ENCODE measurements at regions not wholly inside any gene's neighbourhood (a gene's known extent, or its start where the extent isn't known, plus 50 kb on each side); places are given as distances from the start of the nearest gene placed in this dataset.
A peak's percentile ranks its signal among the peaks of the same experiment; 100 is the strongest.
"Not testable (repeated sequence)": the region's sequence is repeated elsewhere in the genome, so short reads cannot be mapped to it uniquely, and the experiment has no call there.

DNA sequence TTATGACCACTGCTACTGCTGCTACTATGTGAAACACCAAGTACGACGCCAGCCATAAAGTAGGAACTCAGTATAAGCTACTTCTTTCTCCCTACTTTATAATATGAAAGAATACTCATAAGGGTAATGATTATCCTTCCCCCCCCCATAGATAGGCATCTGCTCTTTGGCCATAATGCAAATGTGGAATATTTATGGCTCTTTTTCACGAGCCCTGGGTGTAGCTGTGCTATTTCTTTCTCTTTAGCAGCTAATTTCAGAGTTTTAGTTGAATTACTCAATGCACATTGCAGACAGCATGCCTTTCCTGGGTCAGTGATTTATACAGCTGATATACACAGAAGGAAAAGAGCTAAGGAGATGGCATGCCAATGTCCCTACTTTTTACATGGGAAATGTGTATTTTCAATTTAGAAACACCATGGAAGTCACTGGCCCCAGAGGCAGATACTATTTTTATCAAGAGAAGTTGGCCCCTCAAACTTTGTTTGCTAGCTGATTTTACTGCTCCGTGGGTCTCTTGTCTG, 234.1 kb upstream of the KIAA1217 start:
- DNase-seq, result no peak

DNA sequence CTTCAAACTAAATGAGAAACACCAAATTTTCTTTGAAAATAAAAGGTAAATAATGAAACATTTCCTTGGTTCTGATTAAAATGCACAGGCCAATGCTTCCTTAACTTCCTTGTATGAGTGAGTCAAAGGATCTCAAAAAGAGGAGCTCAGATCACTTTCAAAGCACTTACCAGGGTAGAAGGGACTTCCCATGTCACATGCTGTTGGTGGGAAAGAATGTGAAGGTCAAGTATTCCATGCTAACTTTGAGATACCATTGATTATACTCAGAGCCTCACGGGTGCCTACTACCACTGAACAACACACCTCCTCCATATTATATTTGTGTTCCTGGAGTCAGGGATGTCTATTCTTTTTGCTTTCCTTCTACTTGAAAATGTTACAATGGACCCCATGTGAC, 233.5 kb upstream of the KIAA1217 start:
- DNase-seq, result no peak

DNA sequence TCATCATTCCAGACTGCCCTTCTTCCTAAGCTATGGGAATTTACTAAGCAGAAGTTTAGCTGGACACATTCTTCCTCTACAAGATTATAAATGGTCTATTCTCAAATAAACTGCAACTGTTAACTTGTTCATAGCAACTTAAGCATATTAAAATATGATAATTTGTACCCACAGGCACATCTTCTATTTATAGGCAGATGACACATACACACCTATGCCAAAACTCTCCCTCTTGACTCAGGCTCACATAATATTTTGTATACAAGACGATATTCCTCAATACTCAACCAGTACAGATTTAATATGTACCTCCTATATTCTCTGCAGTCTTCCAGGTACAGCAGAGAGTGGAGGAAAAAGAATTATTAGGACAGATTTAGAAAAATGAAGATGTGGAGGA, 232.7 kb upstream of the KIAA1217 start:
- DNase-seq, result no peak

DNA sequence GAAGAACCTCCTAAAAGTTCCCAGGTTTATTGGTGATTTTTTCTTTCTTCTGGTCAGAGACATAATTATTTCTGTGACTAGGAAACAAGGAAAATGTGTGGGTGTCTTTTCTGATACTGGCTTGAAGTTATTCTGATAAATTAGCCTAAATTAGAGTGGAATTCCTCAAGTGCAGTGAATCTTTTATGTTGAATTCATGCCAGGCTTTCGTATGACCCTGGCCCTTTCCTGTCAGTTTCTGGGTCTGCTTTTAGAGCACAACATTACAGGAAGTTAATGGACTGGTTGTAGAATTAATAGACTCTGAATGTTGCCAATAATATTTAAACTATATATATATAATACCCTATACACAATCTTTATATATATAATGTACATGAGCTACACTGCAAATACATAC, 230.6 kb upstream of the KIAA1217 start:
- DNase-seq, result no peak

DNA sequence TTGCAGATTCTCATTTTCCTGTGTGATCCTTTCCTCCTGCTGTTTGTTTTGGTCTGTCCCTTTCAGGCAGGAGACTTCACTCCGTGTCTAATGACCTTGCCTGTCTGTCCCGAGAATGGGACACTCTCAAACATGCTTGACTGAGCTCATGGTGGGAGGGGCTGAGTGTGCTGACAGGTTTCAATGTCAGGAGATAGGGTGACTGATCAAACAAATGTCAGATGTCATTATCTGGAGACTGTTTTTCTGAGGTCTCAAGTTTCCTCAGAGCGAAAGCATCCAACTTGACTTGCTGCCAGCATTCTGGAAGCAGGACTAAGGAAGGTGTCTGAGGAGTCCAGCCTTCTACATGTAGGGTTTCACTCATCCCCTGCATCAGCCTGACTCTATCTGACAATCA, 228.8 kb upstream of the KIAA1217 start:
- DNase-seq, result no peak

DNA sequence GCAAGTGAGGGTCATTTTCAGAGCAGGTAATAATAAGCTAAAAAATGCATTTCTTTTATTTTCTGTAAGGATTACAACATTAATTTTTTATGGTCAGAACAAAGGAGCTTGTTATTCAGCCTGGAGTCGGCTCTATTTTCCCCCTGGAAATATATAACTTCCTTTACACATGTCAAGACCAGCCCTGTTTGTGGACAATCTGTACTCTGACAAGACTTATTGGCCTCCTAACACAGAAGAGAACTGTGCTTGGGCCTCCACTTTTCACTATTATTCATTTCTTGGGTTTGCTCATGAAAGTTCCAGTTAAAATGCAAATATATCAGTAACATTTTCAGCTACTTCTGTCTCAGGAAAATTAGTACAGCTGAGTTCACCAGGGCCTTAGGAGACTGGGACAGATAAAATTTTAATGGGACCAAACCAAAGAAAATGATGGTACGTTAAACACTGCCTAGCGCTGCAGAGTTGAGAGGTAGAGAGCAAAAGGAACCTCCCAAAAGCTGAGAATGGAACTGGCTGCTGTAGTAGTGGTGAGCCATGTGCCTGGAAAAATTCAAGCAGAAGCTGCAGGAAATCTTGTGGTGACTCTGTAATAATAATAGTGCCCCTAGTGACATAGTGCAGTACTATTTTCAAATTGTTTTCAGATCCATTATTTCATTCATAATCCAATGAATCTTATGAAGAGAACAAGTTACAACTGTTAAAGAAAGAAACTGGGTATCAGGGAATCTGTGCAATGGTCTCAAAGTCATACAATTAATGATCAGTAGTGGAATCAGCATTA, 227.2 kb upstream of the KIAA1217 start:
- no peak for DNase-seq

DNA sequence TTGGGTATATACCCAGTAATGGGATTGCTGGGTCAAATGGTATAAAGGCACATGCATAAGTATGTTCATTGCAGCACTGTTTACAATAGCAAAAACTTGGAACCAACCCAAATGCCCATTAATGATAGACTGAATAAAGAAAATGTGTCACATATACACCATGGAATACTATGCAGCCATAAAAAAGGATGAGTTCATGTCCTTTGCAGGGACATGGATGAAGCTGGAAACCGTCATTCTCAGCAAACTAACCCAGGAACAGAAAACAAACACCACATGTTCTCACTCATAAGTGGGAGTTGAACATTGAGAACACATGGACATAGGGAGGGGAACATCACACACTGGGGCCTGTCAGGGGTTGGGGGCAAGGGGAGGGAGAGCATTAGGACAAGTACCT, 224.5 kb upstream of the KIAA1217 start:
- DNase-seq, result not testable (repeated sequence)

DNA sequence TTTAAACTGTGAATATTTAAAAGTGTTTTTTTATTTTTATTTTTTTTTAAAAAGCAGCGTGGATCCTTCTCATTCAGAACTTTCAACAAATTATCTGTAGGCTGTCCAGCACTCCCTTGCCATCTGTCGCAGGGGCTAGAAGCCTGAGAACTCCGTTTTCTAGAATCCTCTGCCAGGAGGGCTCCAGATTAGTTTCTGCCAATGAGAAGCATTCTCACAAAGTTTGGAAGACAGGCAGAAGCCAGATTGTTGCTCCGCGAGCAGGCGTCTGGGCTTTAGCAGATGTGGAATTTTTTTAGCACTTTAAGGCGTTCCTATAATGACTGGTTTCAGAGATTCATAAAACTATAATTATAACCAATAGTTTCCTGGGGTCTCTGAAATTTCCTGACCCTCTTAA, 220.9 kb upstream of the KIAA1217 start:
- DNase-seq, result no peak

DNA sequence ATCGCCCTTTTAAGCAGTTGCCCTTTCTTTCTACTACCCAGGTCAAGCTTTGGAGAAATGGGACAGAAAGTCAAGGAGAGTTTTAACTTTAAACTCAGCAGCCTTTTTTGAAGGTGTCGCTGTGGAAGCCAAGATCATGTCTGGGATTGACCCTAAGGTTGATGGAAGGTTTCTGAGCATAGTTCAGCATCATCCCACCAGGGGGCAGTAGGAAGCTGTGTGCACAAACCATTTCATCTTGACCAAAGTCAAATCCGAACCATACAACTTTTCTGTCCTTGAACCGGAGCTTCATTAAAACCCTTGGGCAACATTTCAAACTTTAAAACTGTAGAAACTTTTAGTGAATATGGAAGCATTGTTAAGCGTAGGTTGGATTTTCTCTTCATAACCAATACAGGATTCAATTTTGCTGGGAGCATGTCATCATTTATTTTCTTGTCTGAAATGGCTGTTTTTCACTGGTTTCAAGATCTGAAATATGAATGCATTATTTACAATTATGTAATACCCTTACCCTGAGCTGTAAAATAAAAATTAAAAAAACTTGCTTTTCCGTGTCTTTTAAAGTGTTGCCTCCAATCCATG, 214.4 kb upstream of the KIAA1217 start:
- no peak for DNase-seq

DNA sequence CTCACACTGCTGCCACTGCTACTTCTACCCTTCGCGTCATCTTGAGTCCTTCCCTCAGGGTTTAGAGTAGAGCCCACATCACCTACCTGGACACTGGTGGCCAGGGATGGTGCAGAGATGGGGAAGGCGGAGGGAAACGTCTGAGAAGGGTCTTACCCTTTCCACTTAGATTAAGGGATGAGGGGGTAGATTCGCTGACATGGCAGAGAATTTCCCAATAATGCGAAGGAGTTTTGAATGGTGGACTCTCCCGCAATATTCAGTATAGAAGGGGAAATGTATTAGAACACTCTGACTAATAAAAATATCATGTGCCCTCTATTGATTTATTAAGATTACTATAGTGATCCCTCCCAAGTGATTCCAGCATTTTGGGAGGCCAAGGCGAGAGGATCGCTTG, 209.5 kb upstream of the KIAA1217 start:
- DNase-seq, result no peak

DNA sequence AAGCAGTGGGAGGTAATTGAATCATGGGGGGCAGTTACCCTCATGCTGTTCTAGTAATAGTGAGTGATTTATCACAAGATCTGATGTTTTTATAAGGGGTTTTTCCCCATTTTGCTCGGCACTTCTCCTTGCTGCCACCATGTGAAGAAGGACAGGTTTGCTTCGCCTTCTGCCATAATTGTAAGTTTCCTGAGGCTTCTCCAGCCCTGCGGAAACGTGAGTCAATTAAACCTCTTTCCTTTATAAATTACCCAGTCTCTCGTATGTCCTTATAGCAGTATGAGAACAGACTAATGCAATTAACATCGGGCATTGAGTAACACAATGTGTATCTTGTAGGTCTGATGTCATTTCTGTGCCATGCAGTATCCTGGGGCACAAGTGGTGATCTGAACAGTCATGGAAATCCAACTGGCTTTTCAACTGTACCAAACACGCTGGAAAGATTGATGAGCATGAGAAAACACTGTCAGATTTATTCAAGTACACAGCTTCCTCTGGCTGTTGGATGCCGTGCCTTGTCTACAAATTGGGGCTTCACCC, 208.6 kb upstream of the KIAA1217 start:
- DNase-seq, result no peak

DNA sequence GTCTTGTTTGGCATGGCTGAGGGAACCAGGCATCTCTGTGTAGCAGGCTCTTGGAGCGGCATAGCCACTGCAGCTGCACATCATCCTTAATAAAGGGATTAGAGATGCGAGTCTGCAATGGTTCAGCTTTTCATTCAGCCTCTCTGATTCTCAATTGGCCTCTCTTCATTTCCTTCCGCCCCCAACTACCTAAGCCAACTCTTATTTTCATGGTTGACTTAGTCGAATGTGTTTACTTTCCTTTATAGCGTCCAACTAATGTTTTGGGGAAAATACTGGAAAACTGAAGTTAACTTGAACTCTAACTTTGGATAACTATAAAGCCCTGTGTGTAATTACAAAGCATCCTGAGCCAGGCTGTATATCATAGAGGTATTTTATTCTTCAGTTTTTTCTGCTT, 202.2 kb upstream of the KIAA1217 start:
- DNase-seq, result no peak

DNA sequence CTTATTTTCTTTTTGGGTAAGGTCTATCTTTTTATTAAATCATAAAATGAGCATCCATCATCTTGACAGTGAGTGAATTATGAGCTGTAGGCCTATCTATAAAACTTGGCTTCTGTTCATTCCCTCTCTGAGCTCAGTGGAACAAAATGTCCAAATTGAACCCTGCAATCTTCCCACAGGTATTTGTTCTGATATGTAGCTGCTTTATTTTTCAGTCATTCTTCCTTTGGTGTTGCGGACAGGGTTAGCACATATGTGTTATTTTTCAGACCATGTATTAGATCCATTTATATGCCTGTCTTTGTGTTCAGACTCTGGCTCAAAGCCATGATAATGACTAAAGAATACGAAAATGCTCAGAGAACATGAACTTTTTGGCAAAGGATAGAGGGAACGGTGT, 201.6 kb upstream of the KIAA1217 start:
- no peak for DNase-seq

DNA sequence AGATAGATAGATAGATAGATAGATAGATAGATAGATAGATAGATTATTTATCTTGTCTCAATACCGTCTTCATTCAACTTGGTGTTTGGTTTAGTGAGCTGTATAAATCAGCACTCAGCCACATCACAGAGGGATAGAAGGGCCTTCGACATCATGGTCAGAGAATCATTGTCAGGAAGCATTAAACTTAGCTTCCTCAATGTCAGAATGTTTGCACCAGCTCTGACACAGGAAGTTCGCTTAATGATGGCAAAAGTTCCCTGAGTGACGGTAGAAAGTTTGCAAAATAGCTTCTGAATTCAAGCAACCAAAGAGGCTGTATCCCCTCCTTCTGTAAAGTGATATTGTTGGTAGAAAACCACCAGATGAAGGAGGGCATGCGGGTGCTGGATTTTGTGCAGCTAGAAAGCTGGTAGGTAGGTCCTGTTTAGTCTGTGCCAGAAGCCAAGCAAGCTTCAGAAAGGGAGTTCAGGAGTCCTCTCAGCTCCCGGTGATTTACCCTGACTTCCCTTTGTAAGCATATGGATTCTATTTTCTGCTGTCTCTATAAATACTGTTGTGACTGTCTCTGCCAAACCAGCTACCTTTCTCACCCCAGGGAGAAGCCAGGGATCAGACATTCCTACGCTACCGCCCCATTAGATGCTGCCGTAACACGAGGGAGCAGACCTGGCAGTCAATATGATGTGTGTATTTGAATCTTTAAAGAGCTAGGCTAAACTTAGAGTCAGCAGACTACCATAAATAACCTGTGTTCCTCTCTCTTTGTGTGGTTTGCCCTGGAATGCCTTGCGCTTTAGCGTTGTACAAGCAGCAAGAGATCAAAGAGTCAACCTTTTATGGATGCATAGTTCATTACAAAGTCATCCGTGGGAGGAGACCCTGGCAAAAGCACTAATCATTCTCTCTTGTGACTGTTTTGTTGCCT, 200.5 kb upstream of the KIAA1217 start:
- peak; percentile 2 for DNase-seq

DNA sequence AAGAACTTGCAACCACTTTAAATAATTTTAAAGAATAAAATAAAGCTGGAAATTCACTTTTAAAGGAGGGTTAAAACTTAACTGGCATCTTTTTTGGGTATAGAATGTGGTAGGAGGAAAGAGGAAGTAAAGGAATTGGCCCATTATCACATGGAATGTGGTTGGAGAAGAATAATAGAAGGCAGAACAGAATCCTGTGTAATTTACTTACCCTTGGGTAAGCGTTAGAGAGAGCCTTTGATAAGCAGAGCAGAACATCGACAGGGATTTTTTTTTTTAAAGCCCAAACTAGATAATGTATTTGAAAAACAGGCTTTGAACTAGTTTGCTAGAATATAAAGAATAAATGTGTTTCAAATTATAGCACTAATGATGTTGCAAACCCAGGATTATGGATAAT, 199.8 kb upstream of the KIAA1217 start:
- no peak for DNase-seq

DNA sequence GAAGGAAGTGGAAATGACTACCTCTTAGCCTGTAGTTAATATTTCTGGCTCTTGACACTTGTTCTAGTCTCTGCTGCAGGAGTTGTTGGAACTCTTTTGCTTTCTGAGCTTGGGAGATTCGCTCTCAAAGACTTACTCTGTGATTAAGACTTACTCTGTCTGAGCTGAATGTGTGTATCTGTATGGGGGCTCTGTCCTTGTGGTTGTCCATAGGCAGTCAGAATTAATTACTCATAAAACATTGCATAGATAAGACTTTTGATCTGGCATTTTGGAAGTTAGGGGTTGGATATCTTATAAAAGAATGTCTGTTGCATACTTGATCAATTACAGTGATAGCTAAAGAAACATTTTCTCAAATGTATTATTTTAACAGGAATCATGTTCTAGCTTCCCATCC, 199.2 kb upstream of the KIAA1217 start:
- DNase-seq, result no peak

DNA sequence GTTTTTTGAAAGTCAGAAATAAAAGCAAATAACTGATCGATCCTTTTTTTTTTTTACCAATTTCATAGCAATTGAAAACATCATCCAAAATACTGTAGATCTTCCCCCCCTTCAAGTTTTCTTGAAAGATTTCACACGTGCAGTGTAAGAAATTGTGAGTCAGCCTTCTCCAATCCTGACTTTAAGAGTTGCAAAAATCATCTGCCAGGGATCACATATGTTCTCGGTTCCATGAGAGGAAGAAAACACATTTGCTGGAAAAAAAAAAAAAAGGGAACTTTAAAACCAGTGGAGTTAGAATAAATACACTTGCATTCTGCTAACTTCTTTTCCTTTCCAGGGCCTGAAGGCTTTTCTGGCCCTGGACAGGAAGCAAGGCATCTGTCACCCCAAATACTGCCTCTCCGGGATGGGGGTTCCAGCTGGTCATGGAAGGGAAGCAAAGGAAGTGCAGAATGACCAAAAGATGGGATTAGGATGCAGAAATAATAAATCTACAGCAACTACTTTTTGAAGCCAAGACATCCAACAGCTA, 198.4 kb upstream of the KIAA1217 start:
- no peak for DNase-seq

DNA sequence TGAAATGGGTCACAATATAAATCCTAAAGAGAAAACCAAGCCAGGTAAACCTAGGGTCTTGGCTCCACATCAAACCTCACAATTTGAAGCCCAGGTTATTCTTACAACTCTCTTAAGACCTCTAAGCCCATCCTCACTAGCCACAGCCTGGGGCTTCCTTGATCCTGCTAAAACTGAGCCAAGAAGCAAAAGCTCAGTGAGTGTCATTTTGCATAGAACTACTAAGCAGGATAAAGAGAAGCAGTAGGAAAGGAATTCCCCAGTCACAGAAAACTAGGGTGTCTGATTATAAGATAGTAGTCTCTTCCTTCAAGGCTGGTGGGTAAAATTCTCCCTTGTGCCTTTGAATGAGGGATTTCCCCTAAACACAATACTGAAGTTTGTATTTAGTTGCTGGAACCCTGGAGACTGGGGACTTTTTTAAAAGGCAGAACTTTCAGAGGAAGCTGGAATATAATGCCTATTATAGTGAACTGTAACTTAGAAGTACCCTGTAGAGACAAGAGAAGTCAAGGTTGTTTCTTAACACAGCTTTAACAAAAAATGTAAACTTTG, 196.6 kb upstream of the KIAA1217 start:
- no peak for DNase-seq

DNA sequence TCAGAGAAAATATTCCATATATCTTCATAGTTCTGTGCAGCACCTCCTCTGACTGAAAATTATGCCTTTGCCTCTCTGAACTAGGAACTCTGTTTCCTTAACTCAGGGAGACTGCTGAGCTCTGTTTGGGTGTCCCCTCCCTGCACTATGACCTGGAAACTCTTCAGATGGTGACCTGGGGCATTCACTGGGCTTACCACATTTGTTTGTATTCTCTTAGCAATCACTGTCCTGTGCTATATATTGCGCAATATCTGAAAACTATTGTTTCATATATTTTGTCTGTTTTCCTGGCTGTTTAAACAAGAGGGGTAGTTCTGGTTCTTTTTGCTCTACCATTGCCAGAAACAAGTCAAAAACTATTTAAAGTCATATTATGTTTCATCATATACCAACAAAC, 181.8 kb upstream of the KIAA1217 start:
- DNase-seq, result no peak

DNA sequence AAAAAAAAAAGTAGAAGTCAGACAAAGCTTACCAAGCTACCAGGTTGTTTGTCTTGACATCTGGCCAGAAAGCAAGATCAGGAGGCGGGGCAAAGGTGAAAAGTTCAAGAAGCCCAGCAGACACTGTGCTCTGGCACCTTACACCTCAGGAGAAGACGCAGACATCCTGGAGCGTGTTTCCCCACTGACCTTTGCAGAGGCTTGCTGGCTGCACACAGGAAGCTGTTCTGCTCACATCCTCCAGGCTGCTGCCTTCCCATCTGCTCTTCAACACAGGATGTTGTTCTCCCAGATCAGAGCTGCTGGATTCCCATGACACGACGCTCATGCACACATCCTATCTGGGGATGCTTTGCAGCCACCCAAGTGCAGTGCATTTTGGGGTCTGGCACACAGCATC, 174.4 kb upstream of the KIAA1217 start:
- DNase-seq, result peak; percentile 26

DNA sequence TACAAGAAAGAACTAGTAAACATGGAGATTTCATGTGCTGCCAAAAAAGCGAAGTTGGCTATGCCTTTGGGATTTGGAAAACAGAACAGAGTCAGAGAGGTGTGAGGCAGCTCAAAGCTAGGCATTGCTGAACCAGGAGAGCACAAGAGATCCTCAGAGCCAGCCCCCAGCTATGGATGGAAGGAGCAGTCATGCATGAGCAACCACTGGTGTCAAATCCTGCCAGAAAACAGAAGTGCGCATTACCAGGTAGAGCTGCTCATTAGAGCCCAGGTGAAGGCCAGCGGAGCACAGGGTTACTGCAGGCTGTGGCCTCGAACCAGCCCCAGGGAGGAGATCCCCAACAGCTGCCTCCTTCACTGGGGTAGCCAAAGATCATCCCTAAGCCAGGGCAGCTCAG, 173.2 kb upstream of the KIAA1217 start:
- DNase-seq, result no peak

DNA sequence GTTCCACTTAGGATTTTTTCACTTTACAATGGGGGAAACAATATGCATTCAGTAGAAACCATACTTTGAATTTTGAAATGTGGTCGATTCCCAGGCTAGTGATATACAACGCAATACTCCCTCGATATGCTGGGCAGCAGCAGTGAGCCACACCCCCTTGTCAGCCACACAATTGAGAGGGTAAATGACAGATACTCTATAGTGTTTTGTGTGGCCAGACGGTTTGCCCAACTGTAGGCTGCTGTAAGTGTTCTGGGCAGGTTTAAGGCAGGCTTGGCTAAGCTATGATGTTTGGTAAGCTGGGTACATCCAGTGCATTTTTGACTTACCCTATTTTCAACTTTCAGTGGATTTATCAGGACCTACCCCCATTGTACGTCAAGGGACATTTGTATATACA, 169.6 kb upstream of the KIAA1217 start:
- DNase-seq, result no peak

DNA sequence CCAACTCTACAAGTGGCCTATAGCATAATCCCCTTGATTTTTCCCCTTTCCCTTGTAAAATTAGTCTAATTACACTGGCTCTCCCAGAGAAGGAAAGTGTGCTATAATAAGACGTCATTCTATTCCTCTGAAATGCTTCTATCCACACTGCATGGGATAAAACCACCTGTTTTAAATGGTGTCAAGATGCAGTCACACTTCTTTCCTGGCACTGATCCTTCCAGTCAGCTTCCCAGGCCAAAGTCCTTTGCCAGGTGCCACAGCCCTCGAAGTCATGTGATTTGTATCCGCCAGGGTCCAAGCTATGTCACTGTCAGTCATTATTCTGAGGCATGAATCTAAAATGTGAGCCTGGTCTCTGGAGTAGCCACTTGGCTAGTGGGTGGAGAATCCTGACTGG, 169.0 kb upstream of the KIAA1217 start:
- DNase-seq, result no peak
